Naive thymus-derived CD8-positive, alpha-beta T cell (primary cell): ENCODE measurements at regions not wholly inside any gene's neighbourhood (a gene's known extent, or its start where the extent isn't known, plus 50 kb on each side); places are given as distances from the start of the nearest gene placed in this dataset.

Experiments
- ATAC-seq, 2 donors: fragments of 150-1000 bp; cut with Tn5 transposase in 1 of 2; sonication (Bioruptor Pico), chemical (Tn5 transposase) in 1 of 2; 1 replicate in 1 of 2; 2 replicates in 1 of 2; pipeline ENCODE4 v1.10.0; 2021; ENCODE audit warnings: mild to moderate bottlenecking in 2 of 2, moderate library complexity in 2 of 2
- POLR2A ChIA-PET: fragments of 350-600 bp; sonication (Branson Sonifier 250); formaldehyde crosslinking; loops from one replicate; lab custom pipeline; 2021; ENCODE audit warnings: antibody characterized with exemption; lab: Charles Lee
- DNase-seq, 10 donors: peaks; one replicate each; pipeline versions ENCODE4 v3.0.0 to v3.0.0-alpha.2; 2020 to 2022
- H3K27ac Mint-ChIP-seq, 10 donors: one replicate each; pipeline ENCODE4 v1.8.0; 2020 to 2022; ENCODE audit warnings: mild to moderate bottlenecking in 10 of 10, mixed read lengths in 10 of 10, moderate library complexity in 4 of 10, inconsistent platforms in 1 of 10
- H3K27me3 Mint-ChIP-seq, 5 donors: one replicate each; pipeline ENCODE4 v1.8.0; 2021 to 2022; ENCODE audit warnings: mixed read lengths in 5 of 5
- H3K36me3 Mint-ChIP-seq, 3 donors: one replicate each; pipeline ENCODE4 v1.8.0; 2020 to 2022; ENCODE audit warnings: mixed read lengths in 3 of 3, mild to moderate bottlenecking in 2 of 3, inconsistent platforms in 1 of 3
- H3K4me1 Mint-ChIP-seq, 4 donors: one replicate each; pipeline ENCODE4 v1.8.0; 2021 to 2022; ENCODE audit warnings: mixed read lengths in 4 of 4
- H3K4me3 Mint-ChIP-seq, 10 donors: one replicate each; pipeline ENCODE4 v1.8.0; 2020 to 2022; ENCODE audit warnings: mild to moderate bottlenecking in 10 of 10, mixed read lengths in 10 of 10, moderate library complexity in 6 of 10, inconsistent platforms in 1 of 10
- H3K9me3 Mint-ChIP-seq, 9 donors: one replicate each; pipeline ENCODE4 v1.8.0; 2020 to 2022; ENCODE audit warnings: mixed read lengths in 9 of 9, mild to moderate bottlenecking in 3 of 9, inconsistent platforms in 1 of 9, moderate library complexity in 1 of 9

DNA sequence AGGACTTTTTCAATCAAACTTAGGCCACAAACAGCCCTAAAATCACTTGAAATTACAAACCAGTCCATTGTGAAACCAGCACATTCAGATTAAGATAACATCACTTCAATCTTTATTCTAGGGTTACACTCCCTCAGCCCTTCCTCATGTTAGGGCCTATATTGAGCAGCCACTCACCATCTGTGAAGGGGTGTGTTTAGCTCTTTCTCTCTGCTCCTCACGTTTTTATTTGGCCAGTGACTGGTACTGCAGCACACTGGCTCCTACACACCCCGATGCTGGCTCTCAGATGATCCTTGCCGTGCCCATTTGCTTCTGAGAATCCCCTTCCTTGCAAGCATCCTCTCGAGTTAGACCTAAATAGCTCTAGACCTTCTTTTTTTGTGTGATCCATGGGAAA, 604.5 kb downstream of the INHBA start:
- POLR2A ChIA-PET: no interaction called here
- H3K27ac Mint-ChIP-seq: no peak overlapping the region

DNA sequence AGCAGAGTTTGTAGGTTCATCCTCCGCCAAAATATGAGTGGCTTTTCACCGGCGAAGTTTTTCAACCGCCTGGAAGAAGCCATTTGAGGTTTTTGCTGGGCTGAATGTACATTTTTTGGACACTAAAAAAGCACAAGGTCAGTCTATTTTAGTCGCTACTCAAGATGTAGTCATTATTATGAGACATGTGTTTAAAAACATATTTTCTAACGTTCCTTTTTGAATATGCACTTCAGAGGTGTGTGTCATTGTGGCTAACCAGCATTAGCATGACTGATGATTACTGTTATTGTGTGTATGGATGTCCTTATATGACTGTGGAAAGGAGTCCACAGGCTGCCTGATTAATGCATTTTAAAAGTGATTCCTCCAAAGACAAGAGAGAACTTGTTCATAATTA, 605.4 kb downstream of the INHBA start:
- DNase-seq (no peak), ATAC-seq (no peak)
- peaks cover 0 to 4% (median 0%) of the 10 kb centered on the region in 5 donors for H3K27me3 Mint-ChIP-seq
- peaks cover 0 to 19% (median 0%) of the 10 kb centered on the region in 9 donors for H3K9me3 Mint-ChIP-seq
- POLR2A ChIA-PET: no interaction called here
- H3K36me3 Mint-ChIP-seq: no peaks in the 10 kb centered on the region
- no peaks in the 10 kb centered on the region for H3K4me1 Mint-ChIP-seq
- no peak overlapping the region for H3K4me3 Mint-ChIP-seq
- H3K27ac Mint-ChIP-seq: no peak overlapping the region

More for the DNA sequence above, 604.5 kb downstream of the INHBA start:
- Mint-ChIP-seq H3K9me3 (peaks cover 0 to 19% (median 0%) of the 10 kb centered on the region in 9 donors), H3K36me3 (no peaks in the 10 kb centered on the region), H3K4me3 (no peak overlapping the region), H3K27me3 (peaks cover 0 to 4% (median 0%) of the 10 kb centered on the region in 5 donors), H3K4me1 (no peaks in the 10 kb centered on the region)
- ATAC-seq: no peak
- DNase-seq: no peak

DNA sequence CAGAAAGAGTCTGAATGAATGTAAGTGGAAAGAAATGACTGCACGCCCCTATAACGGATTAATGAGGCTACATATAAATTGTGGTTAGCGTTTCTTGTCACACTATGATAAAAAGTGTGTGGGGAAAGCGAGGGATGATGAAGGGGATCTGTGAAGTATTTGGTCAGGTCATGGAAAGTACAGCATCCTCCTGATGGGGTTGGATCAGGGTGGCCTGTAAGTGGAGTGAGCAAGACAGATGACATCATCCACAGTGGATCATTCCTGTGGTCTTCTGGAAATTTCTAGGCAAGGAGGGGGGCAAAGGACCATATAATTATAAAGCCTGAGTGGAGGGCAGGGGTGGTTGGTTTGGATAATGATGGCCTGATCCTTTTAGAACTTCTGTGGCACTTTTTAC, 606.0 kb downstream of the INHBA start:
- Mint-ChIP-seq H3K27ac (no peak overlapping the region), H3K4me1 (no peaks in the 10 kb centered on the region), H3K9me3 (peaks cover 0 to 17% (median 0%) of the 10 kb centered on the region in 9 donors), H3K36me3 (no peaks in the 10 kb centered on the region), H3K4me3 (no peak overlapping the region), H3K27me3 (peaks cover 0 to 4% (median 0%) of the 10 kb centered on the region in 5 donors)
- DNase-seq (no peak), ATAC-seq (no peak)
- POLR2A ChIA-PET: no interaction called here

DNA sequence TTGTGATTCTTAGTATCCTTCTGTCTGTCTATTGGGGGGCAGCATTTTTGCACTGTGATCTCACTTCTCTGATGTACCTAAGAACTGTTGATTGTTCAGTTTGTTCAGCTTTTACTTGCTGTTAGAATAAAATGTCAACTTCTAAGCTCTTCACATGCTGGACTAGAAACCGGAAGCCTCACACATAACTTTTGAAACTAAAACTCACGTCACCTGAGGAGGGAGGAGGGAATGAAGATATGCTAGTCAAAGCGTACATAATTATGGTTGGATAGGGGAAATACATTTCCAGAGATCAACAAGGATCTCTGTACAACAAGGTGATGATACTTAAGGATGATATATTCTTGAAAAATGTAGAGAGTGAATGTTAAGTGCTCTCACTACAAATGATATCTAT, 609.7 kb downstream of the INHBA start:
- no peak overlapping the region for H3K27ac Mint-ChIP-seq
- H3K36me3 Mint-ChIP-seq: no peaks in the 10 kb centered on the region
- H3K4me1 Mint-ChIP-seq: no peaks in the 10 kb centered on the region
- peaks cover 0 to 13% (median 5%) of the 10 kb centered on the region in 9 donors for H3K9me3 Mint-ChIP-seq
- DNase-seq: no peak
- peaks cover 0 to 2% (median 0%) of the 10 kb centered on the region in 5 donors for H3K27me3 Mint-ChIP-seq
- H3K4me3 Mint-ChIP-seq: no peak overlapping the region
- no peak for ATAC-seq
- POLR2A ChIA-PET: no interaction called here

DNA sequence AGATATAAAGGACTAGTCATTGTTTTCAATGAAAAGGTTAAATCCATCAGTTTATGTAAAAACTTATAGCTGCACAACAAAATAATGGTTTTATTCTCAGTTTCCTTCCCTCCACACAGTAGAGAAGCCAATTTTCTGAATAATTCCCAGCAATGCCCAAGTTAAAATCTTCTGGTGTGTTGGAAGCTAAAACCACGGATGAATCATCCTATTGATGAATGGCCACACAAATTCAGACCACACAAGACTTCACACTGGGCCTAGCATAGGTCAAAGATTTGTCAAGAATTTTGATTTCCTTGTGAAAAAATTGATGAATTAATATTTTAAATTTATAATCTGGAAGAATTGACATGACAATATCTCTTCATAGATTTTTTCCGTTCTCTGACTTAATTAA, 617.6 kb downstream of the INHBA start:
- H3K4me1 Mint-ChIP-seq: no peaks in the 10 kb centered on the region
- H3K36me3 Mint-ChIP-seq: no peaks in the 10 kb centered on the region
- POLR2A ChIA-PET: no interaction called here
- no peaks in the 10 kb centered on the region for H3K27me3 Mint-ChIP-seq
- DNase-seq: no peak
- peaks cover 0 to 21% (median 5%) of the 10 kb centered on the region in 9 donors for H3K9me3 Mint-ChIP-seq
- ATAC-seq: no peak
- no peak overlapping the region for H3K4me3 Mint-ChIP-seq
- no peak overlapping the region for H3K27ac Mint-ChIP-seq

DNA sequence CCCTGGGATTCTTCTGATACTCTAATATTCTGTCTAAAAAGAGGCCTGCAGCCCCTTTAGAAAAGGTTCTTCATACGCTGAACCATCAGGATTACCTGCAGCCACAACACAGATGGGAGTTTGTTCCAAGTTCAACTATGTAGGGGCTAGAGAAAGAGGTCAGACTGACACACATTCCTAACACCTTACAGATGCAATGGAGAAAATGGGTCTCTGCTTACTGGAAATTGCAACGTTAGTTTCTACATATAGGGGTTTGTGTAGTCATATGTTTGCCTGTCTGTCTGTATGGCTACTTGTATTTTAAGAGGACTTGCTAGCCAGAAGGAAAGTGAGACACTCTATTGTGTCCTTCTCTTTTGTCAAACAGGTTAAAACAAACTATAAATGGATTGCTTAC, 618.5 kb downstream of the INHBA start:
- H3K4me1 Mint-ChIP-seq: no peaks in the 10 kb centered on the region
- no peaks in the 10 kb centered on the region for H3K27me3 Mint-ChIP-seq
- POLR2A ChIA-PET: no interaction called here
- DNase-seq: no peak
- no peak overlapping the region for H3K4me3 Mint-ChIP-seq
- ATAC-seq: no peak
- H3K9me3 Mint-ChIP-seq: peaks cover 0 to 15% (median 3%) of the 10 kb centered on the region in 9 donors
- no peaks in the 10 kb centered on the region for H3K36me3 Mint-ChIP-seq
- no peak overlapping the region for H3K27ac Mint-ChIP-seq

DNA sequence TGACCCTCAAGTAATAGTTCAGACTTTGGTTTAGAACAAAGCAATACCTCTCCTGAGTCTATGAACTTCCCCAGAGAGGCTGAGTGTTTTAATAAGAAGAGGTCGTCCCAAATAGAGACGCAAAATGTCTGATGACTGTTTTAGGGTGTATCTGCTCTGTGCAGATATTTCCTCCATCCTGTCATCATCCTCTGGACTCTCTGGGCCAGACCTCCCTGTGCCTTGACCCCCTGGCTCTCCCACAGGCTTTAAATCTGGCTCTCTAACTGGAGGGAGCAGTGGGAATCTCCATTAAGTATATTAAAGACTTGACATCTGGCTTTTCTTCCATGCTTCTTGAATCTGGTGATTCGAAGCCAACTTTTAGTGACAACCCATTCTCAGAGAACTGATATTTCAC, 633.3 kb downstream of the INHBA start:
- Mint-ChIP-seq H3K36me3 (no peaks in the 10 kb centered on the region), H3K4me1 (no peaks in the 10 kb centered on the region), H3K9me3 (peaks cover 0 to 4% (median 0%) of the 10 kb centered on the region in 9 donors), H3K27me3 (no peaks in the 10 kb centered on the region), H3K27ac (no peak overlapping the region), H3K4me3 (no peak overlapping the region)
- POLR2A ChIA-PET: no interaction called here
- no peak for ATAC-seq
- no peak for DNase-seq

DNA sequence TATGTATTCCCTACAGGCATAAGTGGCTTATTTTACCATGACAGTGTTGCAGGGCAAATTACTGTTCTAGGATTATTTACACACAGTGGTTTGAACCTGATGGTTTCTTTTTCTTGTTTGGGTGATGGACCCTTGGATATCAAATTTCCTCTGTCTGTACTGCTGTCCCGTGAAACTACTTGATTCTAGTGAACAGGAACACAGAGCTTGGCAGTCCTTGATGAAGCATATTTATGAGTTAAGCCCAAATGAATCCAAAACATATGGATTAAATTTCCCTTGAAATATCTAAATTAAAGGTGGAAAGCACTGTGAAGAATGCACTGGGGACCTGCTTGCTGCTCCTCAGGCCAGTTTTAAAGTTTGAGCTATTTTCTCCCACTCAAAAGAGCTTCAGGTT, 635.3 kb downstream of the INHBA start:
- H3K9me3 Mint-ChIP-seq: peaks cover 0 to 4% (median 0%) of the 10 kb centered on the region in 9 donors
- H3K27me3 Mint-ChIP-seq: no peaks in the 10 kb centered on the region
- H3K36me3 Mint-ChIP-seq: no peaks in the 10 kb centered on the region
- ATAC-seq (no peak), DNase-seq (no peak)
- no peak overlapping the region for H3K4me3 Mint-ChIP-seq
- H3K27ac Mint-ChIP-seq: no peak overlapping the region
- POLR2A ChIA-PET: no interaction called here
- no peaks in the 10 kb centered on the region for H3K4me1 Mint-ChIP-seq

DNA sequence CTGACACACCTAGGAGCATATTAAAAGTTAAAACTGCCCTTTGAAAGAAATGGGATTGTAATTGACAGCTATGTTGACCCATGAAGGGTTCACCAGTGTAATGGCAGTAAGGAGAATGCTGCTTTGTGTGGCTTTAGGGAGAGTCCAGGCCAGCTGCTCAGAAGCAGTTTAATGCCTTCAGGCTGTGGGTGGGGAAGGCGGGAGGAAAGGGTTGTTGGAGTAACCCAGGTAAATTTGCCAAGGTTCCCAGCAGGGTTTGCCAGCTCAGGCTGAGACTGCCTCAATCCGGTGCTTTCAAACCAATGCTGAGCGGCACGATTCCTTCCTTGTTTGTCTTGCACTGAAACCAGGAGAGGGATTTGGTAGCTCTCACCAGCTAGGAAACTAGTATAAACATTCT, 637.2 kb downstream of the INHBA start:
- DNase-seq (no peak), ATAC-seq (no peak)
- H3K27me3 Mint-ChIP-seq: no peaks in the 10 kb centered on the region
- no peaks in the 10 kb centered on the region for H3K36me3 Mint-ChIP-seq
- H3K27ac Mint-ChIP-seq: no peak overlapping the region
- no peak overlapping the region for H3K4me3 Mint-ChIP-seq
- peaks cover 0 to 1% (median 0%) of the 10 kb centered on the region in 4 donors for H3K4me1 Mint-ChIP-seq
- H3K9me3 Mint-ChIP-seq: peaks cover 0 to 10% (median 1%) of the 10 kb centered on the region in 9 donors
- POLR2A ChIA-PET: no interaction called here

DNA sequence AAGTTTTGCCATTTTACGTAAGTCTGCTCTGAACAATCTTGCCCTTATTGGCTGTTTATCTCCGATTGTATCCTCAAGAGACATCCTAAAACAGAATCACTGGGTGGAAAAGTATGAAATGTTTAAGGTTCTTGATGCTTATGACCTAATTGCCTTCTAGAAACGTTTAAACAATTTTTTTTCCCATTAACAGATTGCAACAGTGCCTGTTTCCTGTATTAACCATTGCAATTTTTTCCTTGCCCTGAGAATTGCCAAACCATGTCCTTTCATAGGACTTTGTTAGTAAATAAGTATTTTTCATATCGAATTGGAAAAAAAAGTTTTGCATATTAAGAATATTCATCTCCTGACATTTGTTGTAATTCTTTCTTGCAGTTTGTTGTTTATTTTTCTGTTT, 639.8 kb downstream of the INHBA start:
- H3K27me3 Mint-ChIP-seq: no peaks in the 10 kb centered on the region
- ATAC-seq: no peak
- H3K27ac Mint-ChIP-seq: no peak overlapping the region
- DNase-seq: no peak
- peaks cover 0 to 1% (median 0%) of the 10 kb centered on the region in 4 donors for H3K4me1 Mint-ChIP-seq
- no peak overlapping the region for H3K4me3 Mint-ChIP-seq
- H3K9me3 Mint-ChIP-seq: peaks cover 0 to 15% (median 3%) of the 10 kb centered on the region in 9 donors
- POLR2A ChIA-PET: no interaction called here
- H3K36me3 Mint-ChIP-seq: peaks cover 0 to 1% (median 0%) of the 10 kb centered on the region in 3 donors

DNA sequence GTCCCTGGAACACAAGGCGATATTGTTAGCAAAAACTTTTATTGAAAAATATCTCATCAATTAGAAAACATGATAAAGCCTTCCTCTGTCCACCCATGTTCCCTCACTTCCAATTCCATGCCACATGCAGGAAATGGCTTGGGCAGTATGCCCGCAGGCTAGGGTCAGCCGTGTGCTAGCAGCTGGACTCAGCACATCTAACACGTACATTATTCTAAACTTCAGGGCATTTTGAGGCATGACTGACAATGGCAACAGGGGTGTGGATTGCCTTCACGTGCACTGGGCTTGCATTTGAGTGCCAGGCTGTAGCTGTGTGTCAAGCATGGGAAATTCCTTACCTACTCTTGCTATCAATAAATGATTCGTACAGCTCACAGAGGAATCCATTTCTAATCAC, 642.1 kb downstream of the INHBA start:
- DNase-seq (no peak), ATAC-seq (no peak)
- peaks cover 0 to 4% (median 0%) of the 10 kb centered on the region in 5 donors for H3K27me3 Mint-ChIP-seq
- POLR2A ChIA-PET: no interaction called here
- no peak overlapping the region for H3K4me3 Mint-ChIP-seq
- peaks cover 0 to 32% (median 8%) of the 10 kb centered on the region in 9 donors for H3K9me3 Mint-ChIP-seq
- H3K4me1 Mint-ChIP-seq: peaks cover 0 to 1% (median 0%) of the 10 kb centered on the region in 4 donors
- H3K27ac Mint-ChIP-seq: no peak overlapping the region
- peaks cover 0 to 7% (median 0%) of the 10 kb centered on the region in 3 donors for H3K36me3 Mint-ChIP-seq

DNA sequence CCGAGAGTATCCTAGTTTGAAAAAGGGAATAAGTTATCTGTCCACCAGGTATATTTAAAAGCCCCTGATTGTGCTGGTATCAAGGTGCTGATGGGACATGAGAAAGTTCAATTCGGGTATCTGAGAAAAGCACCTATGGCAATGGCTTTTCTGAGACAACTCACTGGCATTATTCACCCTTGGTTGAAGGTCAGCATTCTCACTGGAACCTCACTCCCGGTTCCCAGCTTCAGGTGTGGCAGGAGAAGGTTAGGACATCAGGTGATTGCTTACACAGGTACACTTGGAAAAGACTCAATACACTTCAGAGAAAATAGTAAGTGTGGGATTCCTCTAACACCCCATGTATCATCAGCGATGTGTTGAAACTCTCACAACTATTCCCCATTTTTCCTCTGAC, 643.1 kb downstream of the INHBA start:
- ATAC-seq (no peak), DNase-seq (no peak)
- Mint-ChIP-seq H3K4me1 (peaks cover 0 to 1% (median 0%) of the 10 kb centered on the region in 4 donors), H3K4me3 (no peak overlapping the region), H3K27me3 (peaks cover 0 to 4% (median 0%) of the 10 kb centered on the region in 5 donors), H3K27ac (no peak overlapping the region), H3K36me3 (peaks cover 0 to 7% (median 0%) of the 10 kb centered on the region in 3 donors), H3K9me3 (peaks cover 0 to 32% (median 8%) of the 10 kb centered on the region in 9 donors)
- POLR2A ChIA-PET: no interaction called here

DNA sequence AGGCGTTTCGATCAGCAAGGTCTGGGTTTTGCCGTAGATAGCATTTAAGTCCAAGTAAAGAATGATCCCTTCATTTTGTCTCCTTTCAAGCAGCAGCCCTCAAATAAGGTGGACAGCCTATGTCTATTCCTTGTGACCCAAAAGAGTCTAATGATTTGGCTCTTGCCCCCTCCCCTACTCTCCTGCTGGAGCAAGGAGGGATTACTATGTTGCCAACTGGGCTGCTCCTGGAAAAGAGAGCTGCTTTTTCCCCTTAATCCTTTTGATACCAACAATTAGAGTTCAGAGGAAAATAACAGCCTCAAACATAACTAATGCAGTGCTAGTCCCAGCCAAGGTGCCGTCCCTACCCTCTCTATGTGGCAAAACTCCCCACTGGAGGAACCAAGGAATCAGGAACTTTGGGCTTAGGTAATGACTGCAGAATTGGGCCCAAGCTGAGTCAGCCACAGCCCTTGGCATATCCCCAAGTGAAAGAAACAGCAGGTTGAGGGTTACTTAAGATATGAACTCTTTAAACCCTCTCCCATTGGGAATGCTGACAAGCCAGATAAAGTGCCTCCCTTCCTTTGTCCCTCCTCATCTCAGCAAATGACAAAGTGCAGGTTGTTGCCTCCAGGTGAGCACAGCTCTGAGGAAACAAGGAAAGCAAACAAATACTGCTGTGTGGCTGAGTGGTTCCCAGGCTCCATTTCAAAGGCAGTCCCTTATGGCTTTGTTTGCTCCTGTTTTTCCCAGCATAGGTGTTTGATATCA, 643.7 kb downstream of the INHBA start:
- Mint-ChIP-seq H3K27me3 (peaks cover 0 to 4% (median 0%) of the 10 kb centered on the region in 5 donors), H3K27ac (no peak overlapping the region), H3K36me3 (peaks cover 0 to 7% (median 0%) of the 10 kb centered on the region in 3 donors), H3K4me1 (peaks cover 0 to 1% (median 0%) of the 10 kb centered on the region in 4 donors), H3K4me3 (no peak overlapping the region), H3K9me3 (peaks cover 0 to 32% (median 8%) of the 10 kb centered on the region in 9 donors)
- POLR2A ChIA-PET: no interaction called here
- DNase-seq (no peak), ATAC-seq (no peak)
